T-helper 1 cell treated with Interleukin-12 subunit alpha and Interleukin-12 subunit beta and Interleukin-4 antibody, amounts not matched to agents 30 μg/mL and 1 μg/mL, for 36 hours (primary cell): ENCODE measurements at regions not wholly inside any gene's neighbourhood (a gene's known extent, or its start where the extent isn't known, plus 50 kb on each side); places are given as distances from the start of the nearest gene placed in this dataset.

Experiments
- H3K27ac Mint-ChIP-seq: one replicate; pipeline ENCODE4 v1.8.0; 2021; ENCODE audit warnings: mild to moderate bottlenecking, mixed read lengths
- H3K27me3 Mint-ChIP-seq: one replicate; pipeline ENCODE4 v1.8.0; 2021; ENCODE audit warnings: low read depth, mixed read lengths
- H3K36me3 Mint-ChIP-seq: one replicate; pipeline ENCODE4 v1.8.0; 2021; ENCODE audit warnings: low read depth, mixed read lengths
- H3K4me1 Mint-ChIP-seq: one replicate; pipeline ENCODE4 v1.8.0; 2021; ENCODE audit warnings: low read depth, mixed read lengths
- H3K4me3 Mint-ChIP-seq: one replicate; pipeline ENCODE4 v1.8.0; 2021; ENCODE audit warnings: mild to moderate bottlenecking, moderate library complexity, mixed read lengths
- H3K9me3 Mint-ChIP-seq: one replicate; pipeline ENCODE4 v1.8.0; 2021; ENCODE audit warnings: mixed read lengths

- Mint-ChIP-seq H3K4me1 (peaks cover 4% of the 10 kb centered on the region), H3K4me3 (no peak overlapping the region), H3K27ac (no peak overlapping the region), H3K27me3 (peaks cover 11% of the 10 kb centered on the region), H3K9me3 (no peaks in the 10 kb centered on the region), H3K36me3 (no peaks in the 10 kb centered on the region)
These were observed 138.1 kb upstream of the RPS6KA2 start for GRCh38 chr6:166765234-166765541.

GRCh38 chr6:166764473-166765233 is 137.6 kb upstream of the RPS6KA2 start:
- H3K27me3 Mint-ChIP-seq = peaks cover 16% of the 10 kb centered on the region
- H3K9me3 Mint-ChIP-seq = no peaks in the 10 kb centered on the region
- no peak overlapping the region for H3K4me3 Mint-ChIP-seq
- no peak overlapping the region for H3K27ac Mint-ChIP-seq
- no peaks in the 10 kb centered on the region for H3K36me3 Mint-ChIP-seq
- peaks cover 7% of the 10 kb centered on the region for H3K4me1 Mint-ChIP-seq

- H3K4me3 Mint-ChIP-seq = no peak overlapping the region
- no peak overlapping the region for H3K27ac Mint-ChIP-seq
- peaks cover 8% of the 10 kb centered on the region for H3K4me1 Mint-ChIP-seq
- peaks cover 23% of the 10 kb centered on the region for H3K27me3 Mint-ChIP-seq
- H3K36me3 Mint-ChIP-seq = no peaks in the 10 kb centered on the region
- no peaks in the 10 kb centered on the region for H3K9me3 Mint-ChIP-seq
These were observed 136.8 kb upstream of the RPS6KA2 start for GRCh38 chr6:166763606-166764472.

GRCh38 chr6:166761801-166762200 is 134.8 kb upstream of the RPS6KA2 start:
- Mint-ChIP-seq H3K9me3 (no peaks in the 10 kb centered on the region), H3K27ac (no peak overlapping the region), H3K4me1 (peaks cover 20% of the 10 kb centered on the region), H3K27me3 (peaks cover 43% of the 10 kb centered on the region), H3K4me3 (no peak overlapping the region), H3K36me3 (no peaks in the 10 kb centered on the region)

- peaks cover 20% of the 10 kb centered on the region for H3K4me1 Mint-ChIP-seq
- no peak overlapping the region for H3K27ac Mint-ChIP-seq
- no peak overlapping the region for H3K4me3 Mint-ChIP-seq
- H3K36me3 Mint-ChIP-seq = no peaks in the 10 kb centered on the region
- H3K27me3 Mint-ChIP-seq = peaks cover 43% of the 10 kb centered on the region
- no peaks in the 10 kb centered on the region for H3K9me3 Mint-ChIP-seq
These were observed 133.2 kb upstream of the RPS6KA2 start for GRCh38 chr6:166760288-166760687.

- Mint-ChIP-seq H3K4me3 (no peak overlapping the region), H3K36me3 (no peaks in the 10 kb centered on the region), H3K27me3 (peaks cover 43% of the 10 kb centered on the region), H3K4me1 (peaks cover 20% of the 10 kb centered on the region), H3K27ac (no peak overlapping the region), H3K9me3 (no peaks in the 10 kb centered on the region)
These were observed 131.2 kb upstream of the RPS6KA2 start for GRCh38 chr6:166758136-166758704.

GRCh38 chr6:166757232-166758135 is 130.4 kb upstream of the RPS6KA2 start:
- no peak overlapping the region for H3K4me3 Mint-ChIP-seq
- no peaks in the 10 kb centered on the region for H3K36me3 Mint-ChIP-seq
- no peak overlapping the region for H3K27ac Mint-ChIP-seq
- H3K27me3 Mint-ChIP-seq = peaks cover 43% of the 10 kb centered on the region
- H3K4me1 Mint-ChIP-seq = peaks cover 20% of the 10 kb centered on the region
- no peaks in the 10 kb centered on the region for H3K9me3 Mint-ChIP-seq

- no peak overlapping the region for H3K4me3 Mint-ChIP-seq
- H3K4me1 Mint-ChIP-seq = peaks cover 13% of the 10 kb centered on the region
- no peaks in the 10 kb centered on the region for H3K9me3 Mint-ChIP-seq
- no peaks in the 10 kb centered on the region for H3K36me3 Mint-ChIP-seq
- peaks cover 24% of the 10 kb centered on the region for H3K27me3 Mint-ChIP-seq
- H3K27ac Mint-ChIP-seq = no peak overlapping the region
These were observed 127.4 kb upstream of the RPS6KA2 start for GRCh38 chr6:166754218-166755030.

- peaks cover 13% of the 10 kb centered on the region for H3K27me3 Mint-ChIP-seq
- peaks cover 6% of the 10 kb centered on the region for H3K4me1 Mint-ChIP-seq
- H3K4me3 Mint-ChIP-seq = no peak overlapping the region
- no peaks in the 10 kb centered on the region for H3K36me3 Mint-ChIP-seq
- H3K27ac Mint-ChIP-seq = no peak overlapping the region
- no peaks in the 10 kb centered on the region for H3K9me3 Mint-ChIP-seq
These were observed 126.1 kb upstream of the RPS6KA2 start for GRCh38 chr6:166752928-166753721.

- Mint-ChIP-seq H3K27ac (no peak overlapping the region), H3K36me3 (no peaks in the 10 kb centered on the region), H3K4me3 (no peak overlapping the region), H3K9me3 (no peaks in the 10 kb centered on the region), H3K27me3 (peaks cover 2% of the 10 kb centered on the region), H3K4me1 (no peaks in the 10 kb centered on the region)
These were observed 125.0 kb upstream of the RPS6KA2 start for GRCh38 chr6:166752097-166752496.

GRCh38 chr6:166751051-166751595 is 124.1 kb upstream of the RPS6KA2 start:
- Mint-ChIP-seq H3K27me3 (peaks cover 3% of the 10 kb centered on the region), H3K4me3 (no peak overlapping the region), H3K9me3 (no peaks in the 10 kb centered on the region), H3K36me3 (no peaks in the 10 kb centered on the region), H3K4me1 (no peaks in the 10 kb centered on the region), H3K27ac (no peak overlapping the region)

GRCh38 chr6:166750108-166750793 is 123.2 kb upstream of the RPS6KA2 start:
- H3K27me3 Mint-ChIP-seq = peaks cover 3% of the 10 kb centered on the region
- H3K4me3 Mint-ChIP-seq = no peak overlapping the region
- no peaks in the 10 kb centered on the region for H3K36me3 Mint-ChIP-seq
- no peak overlapping the region for H3K27ac Mint-ChIP-seq
- H3K4me1 Mint-ChIP-seq = no peaks in the 10 kb centered on the region
- H3K9me3 Mint-ChIP-seq = no peaks in the 10 kb centered on the region
